IMR-90 (cell line): ENCODE measurements at regions not wholly inside any gene's neighbourhood (a gene's known extent, or its start where the extent isn't known, plus 50 kb on each side); places are given as distances from the start of the nearest gene placed in this dataset.
"Not testable (repeated sequence)": the region's sequence is repeated elsewhere in the genome, so short reads cannot be mapped to it uniquely, and the experiment has no call there.

Experiments used
- ATAC-seq: fragments of 200-7000 bp; cut with Tn5 transposase; 2 replicates; pipeline ENCODE4 v1.9.1; 2020; ENCODE audit warnings: low read depth, mild to moderate bottlenecking, moderate library complexity
- BruUV-seq: library from RNA; stranded (reverse); fragments of 400-500 nt; replicated peaks from 2 replicates; lab custom pipeline; 2021; lab: Mats Ljungman, UMichigan
- CTCF ChIA-PET: fragments of 300-600 bp; formaldehyde crosslinking; extraction: SDS; loops from one replicate; lab custom pipeline; 2021; ENCODE audit warnings: antibody characterized with exemption; lab: Yijun Ruan, JAX
- POLR2A ChIA-PET: fragments of 300-600 bp; sonication (Branson Sonifier 250); formaldehyde crosslinking; loops from one replicate; lab custom pipeline; 2022; ENCODE audit warnings: antibody characterized with exemption; ENCODE audit not compliant: unreplicated experiment; lab: Charles Lee
- DNase-seq: peaks from one replicate; pipeline ENCODE4 v3.0.0; 2013
- H2AFZ ChIP-seq: replicated peaks from 2 replicates; pipeline ENCODE3; 2013; ENCODE audit warnings: low read length, mild to moderate bottlenecking; ENCODE audit not compliant: poor library complexity
- H2AK5ac ChIP-seq: 2 replicates; pipeline ENCODE4 v1.6.1; 2013; ENCODE audit warnings: low read depth, low read length, inconsistent platforms
- H2AK9ac ChIP-seq: replicated peaks from 2 replicates; pipeline ENCODE3; 2013; ENCODE audit warnings: mild to moderate bottlenecking, low read depth, low read length, moderate library complexity; ENCODE audit not compliant: poor library complexity
- H2BK120ac ChIP-seq: 2 replicates; pipeline ENCODE4 v1.6.1; 2013; ENCODE audit warnings: low read depth, low read length, inconsistent platforms
- H2BK15ac ChIP-seq: 3 replicates; pipeline ENCODE4 v1.6.1; 2013; ENCODE audit warnings: low read depth, low read length, inconsistent platforms
- H2BK20ac ChIP-seq: 2 replicates; pipeline ENCODE4 v1.6.1; 2013; ENCODE audit warnings: low read depth, mild to moderate bottlenecking, inconsistent platforms, low read length, moderate library complexity
- H2BK5ac ChIP-seq: 2 replicates; pipeline ENCODE4 v1.6.1; 2013; ENCODE audit warnings: mild to moderate bottlenecking, low read depth, low read length, inconsistent platforms; ENCODE audit not compliant: poor library complexity, severe bottlenecking
- H3K14ac ChIP-seq: replicated peaks from 2 replicates; pipeline ENCODE4 v1.6.1; 2013; ENCODE audit warnings: low read depth, low read length, inconsistent platforms
- H3K18ac ChIP-seq: 2 replicates; pipeline ENCODE4 v1.6.1; 2013; ENCODE audit warnings: low read depth, low read length, control low read depth
- H3K23ac ChIP-seq: 2 replicates; pipeline ENCODE4 v1.6.1; 2013; ENCODE audit warnings: low read depth, low read length, inconsistent platforms
- H3K27ac ChIP-seq: 2 replicates; pipeline ENCODE4 v1.5.1; 2013; ENCODE audit warnings: mild to moderate bottlenecking, control low read depth, low read length; ENCODE audit not compliant: insufficient read depth
- H3K27me3 ChIP-seq: 2 replicates; pipeline ENCODE4 v1.6.1; 2013; ENCODE audit warnings: low read length; ENCODE audit not compliant: control insufficient read depth, insufficient read depth
- H3K36me3 ChIP-seq: 2 replicates; pipeline ENCODE4 v1.6.1; 2013; ENCODE audit warnings: low read length, mixed read lengths; ENCODE audit not compliant: control insufficient read depth, insufficient read depth
- H3K4ac ChIP-seq: 2 replicates; pipeline ENCODE4 v1.6.1; 2013; ENCODE audit warnings: low read depth, low read length, inconsistent platforms
- H3K4me1 ChIP-seq: 2 replicates; pipeline ENCODE4 v1.6.1; 2013; ENCODE audit warnings: low read length, mixed read lengths; ENCODE audit not compliant: control insufficient read depth, insufficient read depth
- H3K4me2 ChIP-seq: 2 replicates; pipeline ENCODE4 v1.6.1; 2013; ENCODE audit warnings: low read depth, mild to moderate bottlenecking, control low read depth, low read length, moderate library complexity
- H3K4me3 ChIP-seq: 2 replicates; pipeline ENCODE4 v1.5.1; 2013; ENCODE audit warnings: low read depth, mild to moderate bottlenecking, control low read depth, low read length, moderate library complexity; ENCODE audit not compliant: insufficient read depth
- H3K56ac ChIP-seq: 2 replicates; pipeline ENCODE4 v1.6.1; 2013; ENCODE audit warnings: low read length, inconsistent platforms; ENCODE audit not compliant: insufficient read depth; ENCODE audit errors: extremely low read depth
- H3K79me1 ChIP-seq, 2 experiments: 2 replicates each; pipeline ENCODE4 v1.6.1; 2013; ENCODE audit warnings: low read length in 2 of 2, inconsistent platforms in 1 of 2, low read depth in 1 of 2
- H3K9ac ChIP-seq: 2 replicates; pipeline ENCODE4 v1.6.1; 2013; ENCODE audit warnings: low read depth, low read length, control low read depth
- H3K9me1 ChIP-seq: 2 replicates; pipeline ENCODE4 v1.6.1; 2013; ENCODE audit warnings: low read length, inconsistent platforms; ENCODE audit not compliant: insufficient read depth
- H3K9me3 ChIP-seq: 2 replicates; pipeline ENCODE4 v1.6.1; 2013; ENCODE audit warnings: low read length; ENCODE audit not compliant: control insufficient read depth, insufficient read depth
- H4K20me1 ChIP-seq: 2 replicates; pipeline ENCODE4 v1.6.1; 2013; ENCODE audit warnings: low read length, inconsistent platforms; ENCODE audit not compliant: insufficient read depth
- H4K5ac ChIP-seq: 2 replicates; pipeline ENCODE4 v1.6.1; 2013; ENCODE audit warnings: mild to moderate bottlenecking, low read depth, low read length, control low read depth
- H4K8ac ChIP-seq, 2 experiments: 2 replicates each; pipeline ENCODE4 v1.6.1; 2013; ENCODE audit warnings: low read depth in 2 of 2, low read length in 2 of 2, control low read depth in 1 of 2, inconsistent platforms in 1 of 2
- H4K91ac ChIP-seq: 2 replicates; pipeline ENCODE4 v1.6.1; 2013; ENCODE audit warnings: low read depth, low read length, inconsistent platforms; ENCODE audit not compliant: insufficient read depth
- BHLHE40 ChIP-seq: fragments of 150-350 bp; IDR thresholded peaks from 2 replicates; pipeline ENCODE4 v1.6.1; 2016; ENCODE audit warnings: mild to moderate bottlenecking, low read depth, low read length
- CEBPB ChIP-seq: IDR thresholded peaks from 2 replicates; pipeline ENCODE4 v1.6.1; 2012; ENCODE audit warnings: low read depth, low read length, improper control_type of control experiment
- MAFK ChIP-seq: IDR thresholded peaks from 2 replicates; pipeline ENCODE4 v1.6.1; 2012; ENCODE audit warnings: low read depth, low read length, improper control_type of control experiment
- MXI1 ChIP-seq: IDR thresholded peaks from 2 replicates; pipeline ENCODE4 v1.6.1; 2012; ENCODE audit warnings: low read depth, mild to moderate bottlenecking, low read length, moderate library complexity, borderline replicate concordance
- POLR2A ChIP-seq: IDR thresholded peaks from 2 replicates; pipeline ENCODE4 v1.6.1; 2012; ENCODE audit warnings: mild to moderate bottlenecking, low read depth, low read length
- RCOR1 ChIP-seq: IDR thresholded peaks from 2 replicates; pipeline ENCODE4 v1.6.1; 2012; ENCODE audit warnings: mild to moderate bottlenecking, low read length, improper control_type of control experiment; ENCODE audit not compliant: insufficient replicate concordance
- WGBS, 2 experiments: methylation state at CpG; one replicate each; pipeline versions ENCODE4 v1.1.5 to v1.1.7; 2013; ENCODE audit warnings: missing lambda C conversion rate in 2 of 2; ENCODE audit not compliant: insufficient read length in 1 of 2; ENCODE audit errors: extremely low coverage in 2 of 2; 5-methylcytosine and 5-hydroxymethylcytosine counted together
- dilution Hi-C: fragments of 300-500 bp; cut with HindIII; formaldehyde crosslinking; loops from one replicate; pipeline ENCODE4 v1.14.3; 2018; ENCODE audit warnings: low sequenced_read_pairs; ENCODE audit not compliant: unreplicated experiment
- in situ Hi-C: fragments of 300-500 bp; cut with MboI; formaldehyde crosslinking; loops from 3 replicates; pipeline ENCODE4 v1.14.3; 2019; ENCODE audit warnings: low sequenced_read_pairs, inconsistent platforms, mixed read lengths
- intact Hi-C: fragments of 100-400 bp; cut with micrococcal nuclease; formaldehyde crosslinking; loops from 2 replicates; pipeline ENCODE4 v1.10.0; 2022

DNA sequence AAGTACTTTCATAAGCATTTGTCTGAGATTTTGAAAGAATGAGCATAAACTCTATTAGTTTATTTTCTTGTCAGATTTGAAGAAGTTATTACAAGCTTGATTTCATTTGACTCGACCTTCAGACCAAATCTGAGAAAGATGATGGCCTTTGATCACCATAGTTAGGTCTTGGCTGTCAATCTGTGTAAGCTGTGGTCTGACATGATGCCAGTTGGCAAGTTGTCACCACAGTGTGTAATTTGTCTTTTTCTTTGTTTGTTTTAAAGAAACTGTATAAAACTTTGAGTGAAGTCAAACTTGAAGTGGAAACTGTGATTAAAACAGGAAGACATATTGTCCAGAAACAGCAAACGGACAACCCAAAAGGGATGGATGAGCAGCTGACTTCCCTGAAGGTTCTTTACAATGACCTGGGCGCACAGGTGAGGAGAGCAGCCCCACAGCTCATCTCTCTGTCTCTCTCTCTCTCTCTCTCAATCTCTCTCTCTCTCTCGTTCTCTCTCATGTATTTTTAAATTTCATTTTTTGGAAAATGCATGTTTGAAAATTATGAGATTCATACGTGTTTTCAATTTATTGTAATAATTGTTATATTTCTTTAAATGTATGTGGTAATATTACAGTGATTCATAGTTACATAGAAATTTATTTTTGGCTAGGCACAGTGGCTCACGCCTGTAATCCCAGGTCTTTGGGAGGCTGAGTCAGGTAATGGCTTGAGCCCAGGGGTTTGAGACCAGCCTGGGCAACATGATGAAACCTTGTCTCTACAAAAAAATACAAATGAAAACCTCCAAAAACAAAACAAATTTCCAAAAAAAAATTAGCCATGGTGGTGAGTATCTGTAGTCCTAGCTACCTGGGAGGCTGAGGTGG, 208.1 kb downstream of the UTRN start:
- WGBS, 2 experiments: 100% methylated on average over 1 of the region's 6 CpGs; no CpG with 5 or more reads in 1 of the 2 experiments
- no peak overlapping the region for H3K56ac ChIP-seq
- H2AK5ac ChIP-seq: no peak overlapping the region
- H3K79me1 ChIP-seq: peaks cover 4 to 6% of the 10 kb centered on the region in 2 experiments; a peak in 2 of 4 replicates
- TF ChIP-seq RCOR1: no peak
- no peak for TF ChIP-seq MAFK
- TF ChIP-seq CEBPB: no peak
- TF ChIP-seq BHLHE40: no peak
- TF ChIP-seq POLR2A: no peak
- no peak for TF ChIP-seq MXI1
- H3K4ac ChIP-seq: no peak overlapping the region
- H3K18ac ChIP-seq: no peak overlapping the region
- H4K5ac ChIP-seq: no peak overlapping the region
- no peak overlapping the region for H2BK120ac ChIP-seq
- H3K14ac ChIP-seq: no peak overlapping the region
- DNase-seq (peak; percentile 31), ATAC-seq (no peak)
- no peak overlapping the region for H3K9ac ChIP-seq
- ChIA-PET CTCF (no interaction called here), POLR2A (no interaction called here)
- H3K23ac ChIP-seq: no peak overlapping the region
- no peaks in the 10 kb centered on the region for H3K27me3 ChIP-seq
- H2BK20ac ChIP-seq: no peak overlapping the region
- H3K4me3 ChIP-seq: no peak overlapping the region
- H4K91ac ChIP-seq: no peak overlapping the region
- no peak overlapping the region for H3K4me2 ChIP-seq
- H3K27ac ChIP-seq: no peak overlapping the region
- H3K9me1 ChIP-seq: peaks cover 5% of the 10 kb centered on the region; the same call in 1 of the 2 replicates
- dilution Hi-C loops (no loop called here), intact Hi-C loops (no loop called here), in situ Hi-C loops (no loop called here)
- no peak overlapping the region for H2AFZ ChIP-seq
- BruUV-seq: no TSS peak
- H3K36me3 ChIP-seq: peaks cover 18% of the 10 kb centered on the region
- H2AK9ac ChIP-seq: peak overlapping the region; percentile 9
- H2BK15ac ChIP-seq: no peak overlapping the region
- H4K8ac ChIP-seq: no peak overlapping the region
- H3K4me1 ChIP-seq: no peaks in the 10 kb centered on the region
- no peaks in the 10 kb centered on the region for H3K9me3 ChIP-seq
- H4K20me1 ChIP-seq: no peaks in the 10 kb centered on the region
- H2BK5ac ChIP-seq: no peak overlapping the region

DNA sequence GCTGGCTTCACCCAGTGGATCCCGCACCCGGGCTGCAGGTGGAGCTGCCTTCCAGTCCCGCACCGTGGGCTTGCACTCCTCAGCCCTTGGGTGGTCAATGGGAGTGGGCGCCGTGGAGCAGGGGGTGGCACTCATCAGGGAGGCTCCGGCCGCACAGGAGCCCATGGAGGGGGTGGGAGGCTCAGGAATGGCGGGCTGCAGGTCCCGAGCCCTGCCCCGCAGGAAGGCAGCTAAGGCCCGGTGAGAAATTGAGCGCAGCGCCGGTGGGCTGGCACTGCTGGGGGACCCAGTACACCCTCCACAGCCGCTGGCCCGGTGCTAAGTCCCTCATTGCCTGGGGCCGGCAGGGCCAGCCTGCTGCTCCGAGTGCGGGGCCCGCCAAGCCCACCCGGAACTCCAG, 209.9 kb downstream of the UTRN start:
- H4K91ac ChIP-seq: not testable (repeated sequence)

More for the DNA sequence above, 209.9 kb downstream of the UTRN start:
- H3K9ac ChIP-seq, BruUV-seq, H2AK5ac ChIP-seq, H2BK5ac ChIP-seq, H3K4me3 ChIP-seq, dilution Hi-C loops, intact Hi-C loops, H3K4me2 ChIP-seq, in situ Hi-C loops, H4K20me1 ChIP-seq, H2AK9ac ChIP-seq, CTCF ChIA-PET, H3K79me1 ChIP-seq, H3K9me1 ChIP-seq, H4K5ac ChIP-seq, H3K56ac ChIP-seq, H3K27me3 ChIP-seq, H2BK120ac ChIP-seq, H3K18ac ChIP-seq, DNase-seq, H3K27ac ChIP-seq, H3K9me3 ChIP-seq, H2BK15ac ChIP-seq, H3K4ac ChIP-seq, H2AFZ ChIP-seq, POLR2A ChIA-PET, H2BK20ac ChIP-seq, H4K8ac ChIP-seq, H3K23ac ChIP-seq, H3K14ac ChIP-seq, ATAC-seq, H3K4me1 ChIP-seq: not testable (repeated sequence)
- H3K36me3 ChIP-seq: peaks cover 17% of the 10 kb centered on the region
- no CpG with 5 or more reads among the region's 22 CpGs for WGBS, 2 experiments
